Liver (tissue), 3 donors: ENCODE measurements at regions not wholly inside any gene's neighbourhood (a gene's known extent, or its start where the extent isn't known, plus 50 kb on each side); places are given as distances from the start of the nearest gene placed in this dataset.

ENCODE experiments used
- CTCF ChIP-seq: fragments of 150-350 bp; IDR thresholded peaks from 2 replicates; pipeline ENCODE4 v1.5.1; 2017; ENCODE audit warnings: improper control_type of control experiment, low read depth, low read length; ENCODE audit not compliant: missing input control
- EGR1 ChIP-seq, 2 donors: IDR thresholded peaks; 2 replicates each; pipeline ENCODE4 v1.6.1; 2016 to 2018; ENCODE audit warnings: antibody characterized with exemption in 2 of 2, low read depth in 2 of 2
- MAX ChIP-seq: IDR thresholded peaks from 2 replicates; pipeline ENCODE4 v1.6.1; 2016; ENCODE audit warnings: antibody characterized with exemption
- RAD21 ChIP-seq, 2 donors: IDR thresholded peaks; 2 replicates each; pipeline ENCODE4 v1.6.1; 2016; ENCODE audit warnings: antibody characterized with exemption in 2 of 2, mild to moderate bottlenecking in 2 of 2
- RXRA ChIP-seq, 2 donors: IDR thresholded peaks; 2 replicates each; pipeline ENCODE4 v1.6.1; 2017 to 2018; ENCODE audit warnings: antibody characterized with exemption in 2 of 2, mild to moderate bottlenecking in 1 of 2
- SP1 ChIP-seq: IDR thresholded peaks from 2 replicates; pipeline ENCODE4 v1.6.1; 2018; ENCODE audit warnings: antibody characterized with exemption, mild to moderate bottlenecking
- YY1 ChIP-seq: IDR thresholded peaks from 2 replicates; pipeline ENCODE4 v1.6.1; 2016; ENCODE audit warnings: antibody characterized with exemption, mild to moderate bottlenecking
- donor health status: healthy.
- donor health status: healthy.

- no peak for TF ChIP-seq CTCF
- no peak for TF ChIP-seq EGR1 (IDR thresholded peaks at IDR 0.05; ENCODE audit: low read depth in 2 of 2)
- no peak for TF ChIP-seq YY1
- no peak for TF ChIP-seq SP1
- no peak for TF ChIP-seq MAX
- no peak for TF ChIP-seq RXRA (IDR thresholded peaks at IDR 0.05)
- no peak for TF ChIP-seq RAD21 (IDR thresholded peaks at IDR 0.05)
Measured at GRCh38 chr13:103451656-103452055, 385.4 kb upstream of the SLC10A2 start.
